Skin epidermis (tissue), 12 donors: ENCODE measurements at regions not wholly inside any gene's neighbourhood (a gene's known extent, or its start where the extent isn't known, plus 50 kb on each side); places are given as distances from the start of the nearest gene placed in this dataset.

ENCODE experiments used
- H3K27ac ChIP-seq, 21 experiments: fragments of 200-600 bp; sonication (generic) in 11 of 21; one replicate each; pipeline ENCODE4 v1.5.0; 2020; ENCODE audit warnings: mild to moderate bottlenecking in 3 of 21, inconsistent platforms in 2 of 21, moderate library complexity in 2 of 21
- H3K4me3 ChIP-seq, 7 experiments: fragments of 200-600 bp; sonication (generic) in 2 of 7; one replicate each; pipeline ENCODE4 v1.5.0; 2020; ENCODE audit warnings: inconsistent platforms in 2 of 7, mild to moderate bottlenecking in 2 of 7, moderate library complexity in 1 of 7

DNA sequence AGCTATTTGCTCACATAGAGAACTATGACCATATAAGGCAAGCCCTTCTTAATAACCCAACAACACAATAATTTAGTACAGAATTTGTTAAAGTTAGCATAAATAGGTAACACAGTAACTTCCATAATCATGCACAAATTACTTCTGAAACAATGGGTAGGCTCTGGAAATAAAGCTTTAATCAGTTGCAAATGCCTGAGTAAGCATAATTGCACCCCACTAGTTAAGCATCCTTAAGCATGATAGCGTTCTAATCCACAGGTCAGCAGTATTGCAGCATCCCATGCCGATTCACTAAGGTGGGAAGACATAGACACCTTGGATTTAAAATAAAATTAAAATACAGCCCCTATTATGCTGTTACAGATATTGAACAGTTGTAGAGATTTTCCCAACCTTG is 161.7 kb downstream of the DHX15 start:
- no peak overlapping the region for H3K4me3 ChIP-seq

DNA sequence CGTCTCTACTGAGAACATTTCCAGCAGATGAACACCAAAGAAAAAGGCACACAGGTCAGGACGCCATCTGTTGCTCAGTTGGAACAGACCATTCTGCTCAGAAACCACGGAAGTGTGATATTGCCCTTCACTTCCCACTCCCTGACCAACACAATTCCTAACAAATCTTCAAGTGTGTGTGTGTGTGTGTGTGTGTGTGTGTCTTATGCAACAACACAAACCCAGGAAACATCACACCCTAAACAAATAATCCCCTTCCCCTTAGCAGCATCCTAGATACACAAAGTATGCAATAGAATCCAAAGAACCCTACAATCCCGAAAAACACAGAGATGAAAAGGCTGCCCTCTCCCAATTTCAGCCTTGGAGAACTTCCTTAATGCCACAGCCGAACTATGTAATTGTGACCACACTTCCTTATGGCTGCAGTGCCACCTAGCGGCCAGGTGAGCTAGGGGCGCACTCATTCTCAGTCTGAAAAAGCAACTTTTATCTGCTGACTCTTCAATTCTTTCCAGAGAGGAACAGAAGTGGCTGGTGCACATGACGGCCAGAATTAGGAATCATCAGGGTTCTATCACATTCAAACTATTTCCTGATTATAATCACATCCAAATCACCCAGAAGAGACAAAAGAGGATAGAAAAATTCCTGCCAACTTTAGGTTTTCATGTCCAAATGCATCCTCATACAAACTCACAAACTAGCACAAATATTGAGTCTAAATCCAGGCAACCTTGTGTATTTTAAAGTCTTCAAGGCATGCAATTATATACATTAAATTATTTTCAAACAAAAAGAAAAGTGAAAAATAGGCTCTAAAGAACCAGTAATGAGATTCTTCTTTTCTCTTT is 164.9 kb downstream of the DHX15 start:
- H3K27ac ChIP-seq = no peak overlapping the region
- no peak overlapping the region for H3K4me3 ChIP-seq

More for the DNA sequence above, 161.7 kb downstream of the DHX15 start:
- H3K27ac ChIP-seq = no peak overlapping the region

DNA sequence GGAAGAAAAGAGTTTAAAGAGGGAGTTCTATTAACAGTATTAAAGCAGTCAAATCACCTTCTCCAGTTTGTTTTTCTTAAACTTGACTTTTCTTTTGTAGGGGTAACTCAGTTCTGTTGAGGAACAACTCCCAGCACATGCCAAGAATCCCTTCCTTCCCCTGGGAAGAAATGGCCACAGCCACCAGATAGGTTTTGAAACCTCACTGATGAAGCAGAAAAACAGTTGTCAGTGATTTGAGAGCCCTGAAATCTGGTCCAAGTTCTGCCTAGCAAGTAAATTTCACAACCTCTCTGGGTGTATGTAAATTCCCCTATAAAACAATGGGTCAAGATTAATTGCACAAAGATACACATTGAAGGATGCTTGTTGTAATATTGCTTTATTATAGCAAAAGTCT is 167.1 kb downstream of the DHX15 start:
- H3K4me3 ChIP-seq = no peak overlapping the region
- H3K27ac ChIP-seq = no peak overlapping the region

DNA sequence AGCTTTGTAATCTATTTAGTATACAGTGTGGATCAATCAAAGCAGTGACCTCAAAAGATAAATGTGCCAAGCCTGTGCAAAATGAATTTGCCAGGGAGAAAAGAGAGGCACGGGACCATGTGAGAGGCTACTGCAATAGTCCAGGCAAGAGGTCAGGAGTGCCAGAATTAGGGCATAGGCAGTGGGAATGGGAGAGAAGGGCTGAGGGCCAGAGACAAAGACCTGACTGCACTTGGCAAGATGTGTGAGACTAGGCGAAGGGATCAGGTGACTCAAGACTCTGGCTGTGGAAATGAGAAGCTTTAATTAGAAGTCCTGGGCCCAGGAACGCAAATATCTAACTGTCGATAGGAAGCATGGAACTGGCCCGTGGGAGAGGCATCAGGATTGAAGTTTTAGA is 168.1 kb downstream of the DHX15 start:
- no peak overlapping the region for H3K27ac ChIP-seq
- H3K4me3 ChIP-seq = no peak overlapping the region

GRCh38 chr4:24413311-24413784 is 171.0 kb downstream of the DHX15 start:
- H3K4me3 ChIP-seq = no peak overlapping the region
- no peak overlapping the region for H3K27ac ChIP-seq

DNA sequence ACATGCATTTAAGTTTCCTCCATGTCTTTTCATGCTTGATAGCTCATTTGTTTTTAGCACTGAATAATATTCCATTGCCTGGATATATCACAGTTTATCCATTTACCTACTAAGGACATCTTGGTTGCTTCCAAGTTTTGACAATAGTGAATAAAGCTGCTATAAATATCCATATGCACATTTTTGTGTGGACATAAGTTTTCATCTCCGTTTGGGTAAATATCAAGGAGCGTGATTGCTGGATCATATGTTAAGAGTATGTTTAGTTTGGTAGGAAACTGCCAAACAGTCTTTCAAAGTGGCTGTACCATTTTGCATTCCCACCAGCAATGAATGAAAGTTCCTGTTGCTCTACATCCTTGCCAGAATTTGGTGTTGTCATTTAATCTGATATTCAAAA is 172.5 kb downstream of the DHX15 start:
- Histone ChIP-seq H3K27ac (no peak overlapping the region), H3K4me3 (no peak overlapping the region)

DNA sequence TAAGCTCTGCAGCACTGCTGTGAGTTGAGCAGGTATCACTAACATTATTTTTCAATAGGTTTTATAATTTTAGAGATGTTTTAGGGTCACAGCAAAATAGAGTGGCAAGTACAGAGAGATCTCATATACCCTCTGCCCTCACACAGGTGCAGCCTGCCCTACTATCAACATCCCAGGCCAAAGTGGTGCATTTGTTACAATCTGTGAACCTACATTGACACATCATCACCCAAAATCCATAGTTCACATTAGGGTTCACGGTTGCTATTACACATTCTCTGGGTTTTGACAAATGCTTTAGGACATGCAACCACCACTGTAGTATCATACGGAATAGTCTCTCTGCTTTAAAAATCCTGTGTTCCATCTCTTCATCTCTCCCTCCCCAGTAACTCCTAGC is 173.1 kb downstream of the DHX15 start:
- no peak overlapping the region for H3K4me3 ChIP-seq

DNA sequence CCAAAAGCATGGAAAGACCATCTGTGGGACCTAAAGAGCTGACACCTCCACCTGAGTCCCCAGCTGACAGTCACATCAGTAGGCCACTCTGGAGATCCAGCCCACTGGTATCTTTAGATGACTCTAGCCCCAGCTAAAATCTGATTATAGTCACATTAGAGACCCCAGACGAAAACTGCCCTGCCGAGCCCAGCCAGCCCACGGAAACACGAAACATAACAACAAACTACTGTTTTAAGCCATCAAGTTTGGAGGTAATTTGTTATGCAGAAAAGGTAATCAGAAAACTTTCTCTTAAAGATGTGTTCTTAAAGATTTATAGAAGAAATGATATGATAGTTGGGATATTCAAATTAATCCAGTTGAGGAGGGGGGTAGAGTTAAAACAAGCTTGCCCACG is 175.7 kb downstream of the DHX15 start:
- Histone ChIP-seq H3K27ac (no peak overlapping the region), H3K4me3 (no peak overlapping the region)

More for the DNA sequence above, 173.1 kb downstream of the DHX15 start:
- H3K27ac ChIP-seq = no peak overlapping the region

GRCh38 chr4:24405926-24406325 is 178.4 kb downstream of the DHX15 start:
- Histone ChIP-seq H3K27ac (no peak overlapping the region), H3K4me3 (no peak overlapping the region)

DNA sequence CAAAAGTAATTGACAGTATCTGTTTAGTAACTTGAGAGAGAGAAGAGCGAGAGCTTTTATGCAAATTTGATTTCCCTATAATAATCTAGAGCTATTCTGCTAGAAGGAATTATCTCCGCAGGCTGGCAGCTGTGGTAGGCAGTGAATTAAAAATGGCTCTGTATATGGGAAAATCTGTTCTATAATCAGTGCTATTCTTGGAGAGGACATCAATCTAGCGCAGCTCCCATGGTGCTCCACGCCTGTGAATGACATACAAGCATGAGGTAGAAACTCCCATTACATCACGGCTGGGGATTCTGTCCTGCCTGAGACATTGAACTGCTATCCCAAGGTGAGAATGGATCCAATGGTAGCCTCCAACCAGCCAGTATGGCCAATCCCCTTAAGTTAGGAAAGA is 179.0 kb downstream of the DHX15 start:
- Histone ChIP-seq H3K27ac (no peak overlapping the region), H3K4me3 (no peak overlapping the region)

DNA sequence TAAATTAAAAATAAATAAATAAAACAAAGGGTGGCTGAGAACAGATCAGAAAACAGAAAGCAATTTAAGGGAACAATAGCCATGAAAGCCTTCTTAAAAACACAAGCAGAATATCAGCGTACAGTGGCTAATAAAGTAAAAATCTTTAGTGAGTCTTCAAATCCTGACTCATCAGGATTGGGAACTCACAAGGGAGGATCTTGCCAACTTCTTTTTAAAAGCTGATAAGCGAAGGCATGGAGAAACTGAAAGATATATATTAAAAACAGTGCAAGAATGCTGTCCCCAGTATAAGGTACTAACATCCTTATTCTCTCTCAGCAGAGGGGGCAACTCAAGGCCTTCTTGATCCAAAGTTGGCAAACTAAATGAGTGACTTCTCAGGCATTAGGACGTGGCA is 180.1 kb downstream of the DHX15 start:
- Histone ChIP-seq H3K27ac (no peak overlapping the region), H3K4me3 (no peak overlapping the region)

DNA sequence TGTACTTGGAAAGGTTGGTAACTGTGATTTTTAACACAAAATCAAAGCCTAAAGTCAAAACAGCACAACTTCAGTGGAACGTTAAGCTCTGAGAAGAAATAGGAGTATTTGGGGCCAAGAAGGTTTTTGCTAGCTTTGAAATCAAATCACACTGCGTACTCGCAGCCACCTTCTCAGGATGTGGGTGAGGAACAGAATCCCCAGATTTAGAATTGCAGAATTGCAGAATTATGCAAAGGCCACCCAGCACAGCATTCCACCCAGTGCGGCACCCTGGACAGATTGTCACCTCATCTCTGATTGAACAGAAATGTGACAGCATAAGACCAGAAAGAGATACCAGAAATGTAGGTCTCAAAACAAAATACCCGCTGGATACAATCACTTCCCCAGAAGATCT is 181.1 kb downstream of the DHX15 start:
- Histone ChIP-seq H3K4me3 (no peak overlapping the region), H3K27ac (no peak overlapping the region)

DNA sequence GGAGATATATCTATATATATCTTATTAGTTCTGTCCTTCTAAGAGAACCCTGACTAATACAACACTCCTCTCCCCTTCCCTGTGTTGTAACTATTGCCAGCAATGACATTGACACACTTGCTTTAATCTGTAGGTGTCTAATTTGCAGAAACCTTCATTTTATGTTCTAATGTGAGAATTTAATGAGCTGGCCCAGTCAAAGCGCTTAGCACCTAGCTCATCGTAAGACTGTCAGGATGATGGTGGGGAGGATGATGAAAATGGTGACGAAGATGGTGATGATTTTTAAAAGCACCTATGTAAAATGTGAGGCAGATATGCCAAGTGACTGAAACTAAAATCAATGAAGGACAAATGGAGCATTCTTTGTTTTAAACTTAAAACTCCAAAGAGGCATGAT is 183.8 kb downstream of the DHX15 start:
- Histone ChIP-seq H3K27ac (no peak overlapping the region), H3K4me3 (no peak overlapping the region)

- H3K27ac ChIP-seq = no peak overlapping the region
Observed at GRCh38 chr4:24396988-24397387, 187.4 kb downstream of the DHX15 start.

DNA sequence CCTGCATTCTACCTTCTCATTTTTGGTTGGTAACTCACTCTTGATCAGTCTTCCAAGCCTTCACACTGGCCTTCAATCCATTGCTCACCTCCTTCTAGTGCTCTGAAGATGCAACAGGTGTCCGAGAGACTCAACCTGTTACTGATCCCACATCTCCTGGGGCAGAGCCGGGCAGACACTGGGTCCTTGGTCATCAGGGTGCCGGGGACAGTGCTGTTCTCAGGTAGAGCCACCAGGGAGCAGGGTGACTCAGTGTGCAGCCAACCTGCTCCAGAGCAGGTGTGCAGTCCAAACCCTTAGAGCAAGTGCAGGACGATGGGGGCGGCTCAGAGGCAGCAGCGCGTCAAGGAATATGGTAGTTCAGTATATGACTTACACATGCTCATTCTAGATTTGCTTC is 188.4 kb downstream of the DHX15 start:
- H3K27ac ChIP-seq = no peak overlapping the region
- H3K4me3 ChIP-seq = no peak overlapping the region

More at GRCh38 chr4:24396988-24397387, 187.4 kb downstream of the DHX15 start:
- H3K4me3 ChIP-seq = no peak overlapping the region

- Histone ChIP-seq H3K27ac (no peak overlapping the region), H3K4me3 (no peak overlapping the region)
Observed at GRCh38 chr4:24394041-24394440, 190.3 kb downstream of the DHX15 start.

- no peak overlapping the region for H3K4me3 ChIP-seq
- H3K27ac ChIP-seq = no peak overlapping the region
Observed at GRCh38 chr4:24392613-24393012, 191.7 kb downstream of the DHX15 start.

DNA sequence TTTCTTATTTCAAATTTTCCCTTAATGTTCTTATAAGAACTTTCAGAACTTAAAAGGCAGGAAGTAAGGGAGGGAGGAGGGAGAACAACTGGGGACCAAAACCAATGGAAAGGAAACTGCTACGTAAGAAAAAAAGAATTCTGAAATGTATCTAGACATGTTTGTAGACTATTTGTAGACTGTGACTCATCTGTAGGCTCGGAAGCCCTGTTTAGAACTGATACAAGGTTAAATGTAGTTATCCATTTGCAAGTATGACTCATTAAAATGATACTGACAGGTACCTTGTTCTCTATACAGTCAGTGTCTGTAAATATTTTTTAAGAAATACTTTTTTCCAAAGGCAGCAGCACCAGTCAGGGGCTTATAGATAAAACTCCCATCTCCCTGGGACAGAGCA is 202.0 kb downstream of the DHX15 start:
- Histone ChIP-seq H3K4me3 (no peak overlapping the region), H3K27ac (no peak overlapping the region)

- no peak overlapping the region for H3K4me3 ChIP-seq
- H3K27ac ChIP-seq = no peak overlapping the region
Observed at GRCh38 chr4:24380957-24381665, 203.2 kb downstream of the DHX15 start.

DNA sequence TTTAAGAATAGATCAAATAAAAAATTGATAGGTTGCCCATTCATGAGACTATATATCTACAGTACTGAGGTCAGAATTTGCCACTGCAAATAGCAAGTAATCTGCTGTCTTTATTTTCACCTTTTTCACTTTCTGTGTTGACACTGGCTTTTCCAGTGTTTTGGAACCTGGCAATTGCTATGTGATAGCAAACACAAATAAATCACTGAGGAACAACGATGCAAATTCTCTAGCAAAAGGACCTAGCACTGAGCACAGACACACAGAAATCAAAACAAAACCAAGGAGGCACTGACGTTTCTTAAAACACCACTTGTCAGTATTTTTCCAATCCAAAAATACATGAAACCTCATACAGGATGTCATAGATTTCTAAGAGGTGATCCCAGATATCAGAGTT is 210.7 kb downstream of the DHX15 start:
- Histone ChIP-seq H3K27ac (no peak overlapping the region), H3K4me3 (no peak overlapping the region)

- H3K4me3 ChIP-seq = no peak overlapping the region
- no peak overlapping the region for H3K27ac ChIP-seq
Observed at GRCh38 chr4:24372881-24373280, 211.5 kb downstream of the DHX15 start.
